HepG2 (cell line): ENCODE measurements at regions not wholly inside any gene's neighbourhood (a gene's known extent, or its start where the extent isn't known, plus 50 kb on each side); places are given as distances from the start of the nearest gene placed in this dataset.

Experiments used
- GLI4 ChIP-seq: sonication (generic); formaldehyde crosslinking; IDR thresholded peaks from 2 replicates; pipeline ENCODE4 v1.5.1; 2020; ENCODE audit warnings: missing genetic modification reagents, mild to moderate bottlenecking, moderate library complexity, borderline replicate concordance
- HNRNPK ChIP-seq: fragments of 200-400 bp; formaldehyde crosslinking; IDR thresholded peaks from 2 replicates; pipeline ENCODE4 v1.6.1; 2018; ENCODE audit warnings: low read length, low read depth, moderate library complexity, mild to moderate bottlenecking; ENCODE audit not compliant: poor library complexity, severe bottlenecking
- HNRNPUL1 ChIP-seq: fragments of 200-400 bp; formaldehyde crosslinking; IDR thresholded peaks from 2 replicates; pipeline ENCODE4 v1.6.1; 2017; ENCODE audit warnings: low read depth, mild to moderate bottlenecking, low read length, moderate library complexity
- LCORL ChIP-seq, 2 experiments: fragments of 450-650 bp in 1 of 2; sonication (generic) in 1 of 2; formaldehyde crosslinking in 1 of 2; IDR thresholded peaks; 2 replicates each; pipeline versions ENCODE4 v1.5.0 to v1.6.1; 2017 to 2020; ENCODE audit warnings: antibody characterized with exemption in 1 of 2, missing genetic modification reagents in 1 of 2
- MZF1 ChIP-seq: sonication (generic); formaldehyde crosslinking; IDR thresholded peaks from 2 replicates; pipeline ENCODE4 v1.8.1; 2023; ENCODE audit warnings: mild to moderate bottlenecking, missing genetic modification reagents, borderline replicate concordance
- RBAK ChIP-seq: sonication (generic); formaldehyde crosslinking; IDR thresholded peaks from 2 replicates; pipeline ENCODE4 v1.5.1; 2020; ENCODE audit warnings: mild to moderate bottlenecking, missing genetic modification reagents
- SMYD3 ChIP-seq: sonication (generic); formaldehyde crosslinking; IDR thresholded peaks from 2 replicates; pipeline ENCODE4 v1.8.1; 2023; ENCODE audit warnings: mild to moderate bottlenecking, missing genetic modification reagents
- SP140L ChIP-seq: sonication (generic); formaldehyde crosslinking; IDR thresholded peaks from 2 replicates; pipeline ENCODE4 v1.4.0; 2020; ENCODE audit warnings: missing genetic modification reagents, borderline replicate concordance
- TFE3 ChIP-seq: IDR thresholded peaks from 2 replicates; pipeline ENCODE4 v1.6.1; 2016
- TF ChIP-seq, protein P1 (sequence below): sonication (generic); formaldehyde crosslinking; IDR thresholded peaks from 2 replicates; pipeline ENCODE4 v1.5.0; 2020; ENCODE audit warnings: missing genetic modification reagents

GRCh38 chr17:71166311-71166710 lies 954.5 kb upstream of the SOX9 start (continued):
- TF ChIP-seq SP140L (CRISPR knock-in tag) (no peak), GLI4 (CRISPR knock-in tag) (no peak), LCORL (IDR thresholded peaks at IDR 0.05) (no peak), LCORL (CRISPR knock-in tag; IDR thresholded peaks at IDR 0.05) (no peak), HNRNPUL1 (no peak), HNRNPK (no peak), MZF1 (CRISPR knock-in tag) (no peak), SMYD3 (CRISPR knock-in tag) (no peak), RBAK (no peak), TFE3 (CRISPR knock-in tag) (no peak)
- TF ChIP-seq, protein P1, sequence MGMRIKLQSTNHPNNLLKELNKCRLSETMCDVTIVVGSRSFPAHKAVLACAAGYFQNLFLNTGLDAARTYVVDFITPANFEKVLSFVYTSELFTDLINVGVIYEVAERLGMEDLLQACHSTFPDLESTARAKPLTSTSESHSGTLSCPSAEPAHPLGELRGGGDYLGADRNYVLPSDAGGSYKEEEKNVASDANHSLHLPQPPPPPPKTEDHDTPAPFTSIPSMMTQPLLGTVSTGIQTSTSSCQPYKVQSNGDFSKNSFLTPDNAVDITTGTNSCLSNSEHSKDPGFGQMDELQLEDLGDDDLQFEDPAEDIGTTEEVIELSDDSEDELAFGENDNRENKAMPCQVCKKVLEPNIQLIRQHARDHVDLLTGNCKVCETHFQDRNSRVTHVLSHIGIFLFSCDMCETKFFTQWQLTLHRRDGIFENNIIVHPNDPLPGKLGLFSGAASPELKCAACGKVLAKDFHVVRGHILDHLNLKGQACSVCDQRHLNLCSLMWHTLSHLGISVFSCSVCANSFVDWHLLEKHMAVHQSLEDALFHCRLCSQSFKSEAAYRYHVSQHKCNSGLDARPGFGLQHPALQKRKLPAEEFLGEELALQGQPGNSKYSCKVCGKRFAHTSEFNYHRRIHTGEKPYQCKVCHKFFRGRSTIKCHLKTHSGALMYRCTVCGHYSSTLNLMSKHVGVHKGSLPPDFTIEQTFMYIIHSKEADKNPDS (CRISPR knock-in tag), result no peak
- TF ChIP-seq, all 625 proteins: peak for 0
